Astrocyte (in vitro differentiated cells and primary cell): ENCODE measurements at regions not wholly inside any gene's neighbourhood (a gene's known extent, or its start where the extent isn't known, plus 50 kb on each side); places are given as distances from the start of the nearest gene placed in this dataset.

ENCODE experiments used
- DNase-seq: peaks from one replicate; pipeline ENCODE4 v3.0.0-alpha.2; 2010; ENCODE audit warnings: low read depth
- FAIRE-seq: peaks from 2 replicates; lab custom pipeline; 2011; peaks lifted over from hg19 to GRCh38; lab: Jason Lieb, UNC
- H2AFZ ChIP-seq: 2 replicates; pipeline ENCODE4 v1.6.0; 2012; ENCODE audit warnings: low read depth, low read length, inconsistent platforms
- H3K27ac ChIP-seq: 2 replicates; pipeline ENCODE4 v1.5.1; 2011; ENCODE audit warnings: low read depth, low read length, inconsistent platforms
- H3K27me3 ChIP-seq: 2 replicates; pipeline ENCODE4 v1.6.0; 2011; ENCODE audit warnings: low read length, inconsistent platforms; ENCODE audit not compliant: insufficient read depth
- H3K36me3 ChIP-seq: 2 replicates; pipeline ENCODE4 v1.5.1; 2011; ENCODE audit warnings: low read length, inconsistent platforms; ENCODE audit not compliant: insufficient read depth
- H3K4me1 ChIP-seq: 2 replicates; pipeline ENCODE4 v1.5.1; 2011; ENCODE audit warnings: low read length, inconsistent platforms; ENCODE audit not compliant: insufficient read depth
- H3K4me2 ChIP-seq: 2 replicates; pipeline ENCODE4 v1.6.0; 2012; ENCODE audit warnings: low read length, inconsistent platforms
- H3K4me3 ChIP-seq: 2 replicates; pipeline ENCODE4 v1.5.1; 2011; ENCODE audit warnings: low read depth, mild to moderate bottlenecking, low read length, inconsistent platforms; ENCODE audit not compliant: insufficient read depth
- H3K79me2 ChIP-seq: 2 replicates; pipeline ENCODE4 v1.6.0; 2012; ENCODE audit warnings: mild to moderate bottlenecking, low read length, inconsistent platforms; ENCODE audit not compliant: insufficient read depth
- H3K9ac ChIP-seq: 2 replicates; pipeline ENCODE4 v1.6.0; 2012; ENCODE audit warnings: mild to moderate bottlenecking, low read length, inconsistent platforms
- H3K9me3 ChIP-seq: 2 replicates; pipeline ENCODE4 v1.5.1; 2012; ENCODE audit warnings: low read depth, mild to moderate bottlenecking, low read length, inconsistent platforms; ENCODE audit not compliant: insufficient read depth
- H4K20me1 ChIP-seq: 2 replicates; pipeline ENCODE4 v1.6.0; 2012; ENCODE audit warnings: low read length, inconsistent platforms; ENCODE audit not compliant: insufficient read depth
- H3K27ac Mint-ChIP-seq: one replicate; pipeline ENCODE4 v1.8.0; 2021; ENCODE audit warnings: mild to moderate bottlenecking, mixed read lengths; ENCODE audit not compliant: unreplicated experiment
- H3K27me3 Mint-ChIP-seq: one replicate; pipeline ENCODE4 v1.8.0; 2021; ENCODE audit warnings: low read depth, mixed read lengths; ENCODE audit not compliant: unreplicated experiment
- H3K36me3 Mint-ChIP-seq: one replicate; pipeline ENCODE4 v1.8.0; 2021; ENCODE audit warnings: low read depth, mixed read lengths; ENCODE audit not compliant: unreplicated experiment
- H3K4me1 Mint-ChIP-seq: one replicate; pipeline ENCODE4 v1.8.0; 2021; ENCODE audit warnings: low read depth, mixed read lengths; ENCODE audit not compliant: unreplicated experiment
- H3K4me3 Mint-ChIP-seq: one replicate; pipeline ENCODE4 v1.8.0; 2021; ENCODE audit warnings: mild to moderate bottlenecking, moderate library complexity, mixed read lengths; ENCODE audit not compliant: unreplicated experiment
- H3K9me3 Mint-ChIP-seq: one replicate; pipeline ENCODE4 v1.8.0; 2021; ENCODE audit warnings: mild to moderate bottlenecking, mixed read lengths; ENCODE audit not compliant: unreplicated experiment
- CTCF ChIP-seq: IDR thresholded peaks from 2 replicates; pipeline ENCODE4 v1.5.1; 2011; ENCODE audit warnings: low read depth, mild to moderate bottlenecking, inconsistent platforms, low read length, moderate library complexity; ENCODE audit not compliant: insufficient read depth
- EZH2 ChIP-seq: IDR thresholded peaks from 2 replicates; pipeline ENCODE4 v1.6.1; 2012; ENCODE audit warnings: mild to moderate bottlenecking, low read length, inconsistent platforms; ENCODE audit not compliant: insufficient read depth

GRCh38 chr5:113686599-113686998, 173.1 kb downstream of the YTHDC2 start:
- Mint-ChIP-seq H3K36me3 (no peaks in the 10 kb centered on the region), H3K4me1 (no peaks in the 10 kb centered on the region), H3K27ac (no peak overlapping the region), H3K27me3 (no peaks in the 10 kb centered on the region), H3K9me3 (no peaks in the 10 kb centered on the region), H3K4me3 (no peak overlapping the region)
- no peak for DNase-seq
- no peaks in the 10 kb centered on the region for H4K20me1 ChIP-seq
- FAIRE-seq, result no peak
- no peaks in the 10 kb centered on the region for H3K9me3 ChIP-seq
- H3K27ac ChIP-seq, result no peak overlapping the region
- no peaks in the 10 kb centered on the region for H3K79me2 ChIP-seq
- no peak for TF ChIP-seq CTCF
- no peak for TF ChIP-seq EZH2
- H3K9ac ChIP-seq, result no peak overlapping the region
- no peaks in the 10 kb centered on the region for H3K27me3 ChIP-seq
- H3K4me1 ChIP-seq, result no peaks in the 10 kb centered on the region
- H3K4me3 ChIP-seq, result no peak overlapping the region
- no peak overlapping the region for H3K4me2 ChIP-seq
- no peak overlapping the region for H2AFZ ChIP-seq
- no peaks in the 10 kb centered on the region for H3K36me3 ChIP-seq

- Histone ChIP-seq H3K4me1 (no peaks in the 10 kb centered on the region), H3K4me2 (no peak overlapping the region), H3K27ac (no peak overlapping the region), H4K20me1 (no peaks in the 10 kb centered on the region), H3K27me3 (peaks cover 20% of the 10 kb centered on the region), H3K36me3 (no peaks in the 10 kb centered on the region), H3K79me2 (no peaks in the 10 kb centered on the region), H3K9me3 (no peaks in the 10 kb centered on the region), H2AFZ (no peak overlapping the region), H3K4me3 (no peak overlapping the region), H3K9ac (no peak overlapping the region)
- H3K27ac Mint-ChIP-seq, result no peak overlapping the region
- no peaks in the 10 kb centered on the region for H3K36me3 Mint-ChIP-seq
- H3K4me1 Mint-ChIP-seq, result peaks cover 17% of the 10 kb centered on the region
- TF ChIP-seq CTCF, result no peak
- no peak for TF ChIP-seq EZH2
- no peak overlapping the region for H3K4me3 Mint-ChIP-seq
- H3K27me3 Mint-ChIP-seq, result no peaks in the 10 kb centered on the region
- no peak for FAIRE-seq
- no peak for DNase-seq
- no peaks in the 10 kb centered on the region for H3K9me3 Mint-ChIP-seq
Observed at GRCh38 chr5:113689647-113690046, 176.2 kb downstream of the YTHDC2 start.

- Mint-ChIP-seq H3K4me3 (peak overlapping the region; percentile 28), H3K27me3 (no peaks in the 10 kb centered on the region), H3K27ac (no peak overlapping the region), H3K9me3 (no peaks in the 10 kb centered on the region), H3K4me1 (peaks cover 25% of the 10 kb centered on the region), H3K36me3 (no peaks in the 10 kb centered on the region)
- Histone ChIP-seq H3K9ac (no peak overlapping the region), H3K4me3 (no peak overlapping the region), H3K27me3 (peaks cover 22% of the 10 kb centered on the region), H3K9me3 (no peaks in the 10 kb centered on the region), H4K20me1 (no peaks in the 10 kb centered on the region), H2AFZ (no peak overlapping the region), H3K27ac (no peak overlapping the region), H3K36me3 (no peaks in the 10 kb centered on the region), H3K79me2 (no peaks in the 10 kb centered on the region), H3K4me1 (no peaks in the 10 kb centered on the region), H3K4me2 (no peak overlapping the region)
- DNase-seq (no peak), FAIRE-seq (no peak)
- TF ChIP-seq EZH2, result no peak
- TF ChIP-seq CTCF, result no peak
Observed at GRCh38 chr5:113692466-113692865, 179.0 kb downstream of the YTHDC2 start.
